CD4-positive, alpha-beta memory T cell (primary cell): ENCODE measurements at regions not wholly inside any gene's neighbourhood (a gene's known extent, or its start where the extent isn't known, plus 50 kb on each side); places are given as distances from the start of the nearest gene placed in this dataset.

ENCODE experiments used
- CTCF ChIA-PET: fragments of 350-600 bp; sonication (Branson Sonifier 250); formaldehyde crosslinking; loops from one replicate; lab custom pipeline; 2021; ENCODE audit warnings: inconsistent platforms; ENCODE audit not compliant: partially characterized antibody; lab: Charles Lee
- POLR2A ChIA-PET: fragments of 350-600 bp; sonication (Branson Sonifier 250); formaldehyde crosslinking; loops from one replicate; lab custom pipeline; 2021; ENCODE audit not compliant: partially characterized antibody; lab: Charles Lee
- DNase-seq, 5 donors: peaks; one replicate each; pipeline versions ENCODE4 v3.0.0 to v3.0.0-alpha.2; 2020 to 2022; ENCODE audit warnings: mixed read lengths in 1 of 5
- H3K27ac ChIP-seq: one replicate; pipeline ENCODE4 v1.7.0; 2013; ENCODE audit warnings: low read depth, low read length
- H3K27me3 ChIP-seq: 2 replicates; pipeline ENCODE4 v1.7.0; 2013; ENCODE audit warnings: mild to moderate bottlenecking, low read length, moderate library complexity; ENCODE audit not compliant: insufficient read depth
- H3K36me3 ChIP-seq: 2 replicates; pipeline ENCODE4 v1.7.0; 2013; ENCODE audit warnings: mild to moderate bottlenecking, low read length, moderate library complexity; ENCODE audit not compliant: insufficient read depth
- H3K4me1 ChIP-seq: 2 replicates; pipeline ENCODE4 v1.7.0; 2013; ENCODE audit warnings: mild to moderate bottlenecking, low read length, moderate library complexity; ENCODE audit not compliant: insufficient read depth
- H3K4me3 ChIP-seq, 2 donors: one replicate each; pipeline ENCODE4 v1.7.0; 2013; ENCODE audit warnings: low read length in 2 of 2, mild to moderate bottlenecking in 1 of 2
- H3K9me3 ChIP-seq, 2 donors: one replicate each; pipeline ENCODE4 v1.7.0; 2013; ENCODE audit warnings: low read length in 2 of 2, control low read depth in 1 of 2; ENCODE audit not compliant: control insufficient read depth in 1 of 2
- H3K27ac Mint-ChIP-seq, 7 donors: one replicate each; pipeline ENCODE4 v1.8.0; 2020 to 2021; ENCODE audit warnings: mixed read lengths in 7 of 7, mild to moderate bottlenecking in 6 of 7, inconsistent platforms in 3 of 7, moderate library complexity in 3 of 7
- H3K27me3 Mint-ChIP-seq, 2 donors: one replicate each; pipeline ENCODE4 v1.8.0; 2020 to 2021; ENCODE audit warnings: mixed read lengths in 2 of 2
- H3K36me3 Mint-ChIP-seq, 2 donors: one replicate each; pipeline ENCODE4 v1.8.0; 2020 to 2021; ENCODE audit warnings: mixed read lengths in 2 of 2, inconsistent platforms in 1 of 2, mild to moderate bottlenecking in 1 of 2
- H3K4me1 Mint-ChIP-seq, 4 donors: one replicate each; pipeline ENCODE4 v1.8.0; 2020 to 2021; ENCODE audit warnings: mixed read lengths in 4 of 4, mild to moderate bottlenecking in 1 of 4
- H3K4me3 Mint-ChIP-seq, 8 donors: one replicate each; pipeline ENCODE4 v1.8.0; 2020 to 2021; ENCODE audit warnings: mixed read lengths in 8 of 8, mild to moderate bottlenecking in 7 of 8, moderate library complexity in 6 of 8, inconsistent platforms in 3 of 8
- H3K9me3 Mint-ChIP-seq, 8 donors: one replicate each; pipeline ENCODE4 v1.8.0; 2020 to 2021; ENCODE audit warnings: mixed read lengths in 8 of 8, mild to moderate bottlenecking in 5 of 8, inconsistent platforms in 3 of 8, moderate library complexity in 1 of 8
- intact Hi-C: fragments of 100-400 bp; cut with micrococcal nuclease; formaldehyde crosslinking; loops from one replicate; pipeline ENCODE4 v1.15.1; 2023

DNA sequence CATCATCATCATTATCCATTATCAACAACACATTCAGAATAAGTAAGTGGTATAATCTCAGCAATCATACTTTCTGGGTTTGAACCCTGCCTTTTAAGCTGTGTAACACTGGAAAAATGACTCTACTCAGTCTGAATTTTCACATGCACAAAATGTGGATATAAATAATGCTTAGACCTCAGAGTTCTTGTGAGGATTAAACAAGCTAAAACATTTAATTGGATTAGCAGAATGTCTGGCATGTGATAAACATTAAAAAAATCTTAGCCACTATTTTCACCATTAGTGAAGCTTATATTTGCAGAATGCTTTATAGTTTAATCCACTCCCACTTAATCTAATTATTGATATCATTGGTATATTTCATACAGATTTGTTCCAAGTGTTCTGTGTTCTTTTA lies 412.3 kb downstream of the RFC3 start:
- Mint-ChIP-seq H3K27me3 (no peaks in the 10 kb centered on the region), H3K9me3 (peaks cover 0 to 23% (median 3%) of the 10 kb centered on the region in 8 donors), H3K27ac (no peak overlapping the region), H3K4me3 (no peak overlapping the region), H3K36me3 (no peaks in the 10 kb centered on the region), H3K4me1 (no peaks in the 10 kb centered on the region)
- ChIA-PET CTCF (no interaction called here), POLR2A (no interaction called here)
- Histone ChIP-seq H3K9me3 (no peaks in the 10 kb centered on the region), H3K27me3 (no peaks in the 10 kb centered on the region), H3K27ac (no peak overlapping the region), H3K4me3 (no peak overlapping the region), H3K4me1 (no peaks in the 10 kb centered on the region), H3K36me3 (no peaks in the 10 kb centered on the region)
- intact Hi-C loops, result no loop called here
- DNase-seq, result no peak

DNA sequence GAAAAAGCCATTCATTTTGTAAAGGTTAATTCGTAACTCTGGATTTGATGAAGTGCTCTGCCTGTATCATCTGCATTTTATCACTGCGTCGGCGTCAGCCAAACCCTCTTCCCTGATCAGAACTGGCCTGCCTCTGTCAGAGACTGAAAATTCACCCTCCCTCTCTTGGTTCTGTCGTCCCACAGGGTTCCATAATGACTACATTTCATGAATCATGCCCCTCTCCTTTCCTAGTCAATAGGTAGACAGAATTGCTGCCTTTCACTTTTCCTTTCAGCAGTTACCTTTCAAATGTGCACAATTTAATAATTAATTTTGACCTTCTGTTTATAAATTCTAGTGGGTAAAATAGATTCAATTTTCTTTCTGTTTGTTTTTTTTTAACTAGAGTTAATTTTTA lies 423.4 kb downstream of the RFC3 start:
- H3K9me3 Mint-ChIP-seq, result peaks cover 2 to 13% (median 8%) of the 10 kb centered on the region in 8 donors
- H3K9me3 ChIP-seq, result no peaks in the 10 kb centered on the region
- no peaks in the 10 kb centered on the region for H3K27me3 Mint-ChIP-seq
- ChIA-PET POLR2A (no interaction called here), CTCF (no interaction called here)
- H3K36me3 Mint-ChIP-seq, result no peaks in the 10 kb centered on the region
- H3K27me3 ChIP-seq, result no peaks in the 10 kb centered on the region
- no peak overlapping the region for H3K4me3 ChIP-seq
- no peak overlapping the region for H3K27ac ChIP-seq
- no peaks in the 10 kb centered on the region for H3K36me3 ChIP-seq
- H3K4me3 Mint-ChIP-seq, result no peak overlapping the region
- no peaks in the 10 kb centered on the region for H3K4me1 Mint-ChIP-seq
- no peaks in the 10 kb centered on the region for H3K4me1 ChIP-seq
- H3K27ac Mint-ChIP-seq, result no peak overlapping the region
- no peak for DNase-seq
- intact Hi-C loops, result no loop called here

DNA sequence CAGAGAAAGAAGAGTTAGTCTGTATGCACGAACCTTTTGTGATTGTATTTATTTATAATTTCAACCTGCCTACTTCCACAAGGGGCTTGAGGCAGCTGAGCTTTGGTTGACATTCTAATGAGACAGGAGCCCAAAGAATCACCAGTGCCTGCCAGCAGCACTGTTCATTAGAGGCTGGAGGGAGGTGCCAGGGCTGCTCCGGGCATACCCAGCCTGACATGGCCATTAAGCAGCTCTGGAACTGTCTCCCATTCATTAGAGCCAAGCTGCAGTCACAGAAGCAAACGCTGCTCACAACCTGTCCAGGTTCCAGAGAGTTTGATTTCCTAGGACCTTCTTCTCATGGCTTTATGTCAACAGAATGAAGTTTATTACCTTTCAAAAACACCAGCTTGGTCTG lies 425.5 kb downstream of the RFC3 start:
- Histone ChIP-seq H3K27me3 (no peaks in the 10 kb centered on the region), H3K27ac (no peak overlapping the region), H3K4me1 (no peaks in the 10 kb centered on the region), H3K9me3 (no peaks in the 10 kb centered on the region), H3K4me3 (no peak overlapping the region), H3K36me3 (no peaks in the 10 kb centered on the region)
- Mint-ChIP-seq H3K36me3 (no peaks in the 10 kb centered on the region), H3K4me3 (no peak overlapping the region), H3K27ac (no peak overlapping the region), H3K27me3 (no peaks in the 10 kb centered on the region), H3K4me1 (no peaks in the 10 kb centered on the region), H3K9me3 (peaks cover 2 to 10% (median 4%) of the 10 kb centered on the region in 8 donors)
- DNase-seq, result no peak
- intact Hi-C loops, result no loop called here
- ChIA-PET CTCF (no interaction called here), POLR2A (no interaction called here)

- Histone ChIP-seq H3K36me3 (no peaks in the 10 kb centered on the region), H3K4me3 (no peak overlapping the region), H3K27ac (no peak overlapping the region), H3K4me1 (no peaks in the 10 kb centered on the region), H3K9me3 (no peaks in the 10 kb centered on the region), H3K27me3 (no peaks in the 10 kb centered on the region)
- H3K9me3 Mint-ChIP-seq, result peaks cover 0 to 9% (median 2%) of the 10 kb centered on the region in 8 donors
- H3K27ac Mint-ChIP-seq, result no peak overlapping the region
- H3K27me3 Mint-ChIP-seq, result no peaks in the 10 kb centered on the region
- ChIA-PET CTCF (no interaction called here), POLR2A (no interaction called here)
- DNase-seq, result no peak
- no peak overlapping the region for H3K4me3 Mint-ChIP-seq
- H3K4me1 Mint-ChIP-seq, result no peaks in the 10 kb centered on the region
- no peaks in the 10 kb centered on the region for H3K36me3 Mint-ChIP-seq
- intact Hi-C loops, result no loop called here
These were observed 428.6 kb downstream of the RFC3 start for GRCh38 chr13:34246511-34246910.

GRCh38 chr13:34247596-34247995 lies 429.6 kb downstream of the RFC3 start:
- intact Hi-C loops, result no loop called here

DNA sequence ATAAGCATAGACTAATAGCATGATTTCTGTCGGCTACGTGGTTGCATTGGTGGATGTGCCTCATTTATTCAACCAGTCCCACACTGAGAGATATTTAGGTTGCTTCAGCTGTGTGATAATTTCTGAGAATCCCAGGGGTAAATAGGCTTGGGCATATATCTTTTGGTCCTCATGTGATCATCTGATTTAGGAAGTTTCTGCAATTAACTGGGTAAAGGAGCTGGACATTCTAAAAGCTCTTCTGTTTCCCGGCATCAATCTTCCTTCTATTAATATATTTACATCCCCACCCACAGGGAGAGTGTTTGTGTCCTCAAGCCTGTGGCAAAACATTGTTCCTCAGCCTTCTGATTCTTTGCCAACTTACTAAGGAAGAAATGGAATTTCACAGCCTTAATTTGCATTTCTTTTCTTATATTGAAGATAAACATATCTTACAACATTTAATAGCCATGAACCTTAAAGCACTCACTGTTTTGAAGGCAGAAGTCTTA lies 431.6 kb downstream of the RFC3 start:
- no peak overlapping the region for H3K4me3 ChIP-seq
- no peaks in the 10 kb centered on the region for H3K4me1 ChIP-seq
- POLR2A ChIA-PET, result no interaction called here
- no peaks in the 10 kb centered on the region for H3K36me3 ChIP-seq
- intact Hi-C loops, result no loop called here
- H3K9me3 Mint-ChIP-seq, result peaks cover 0 to 11% (median 4%) of the 10 kb centered on the region in 8 donors
- H3K9me3 ChIP-seq, result no peaks in the 10 kb centered on the region
- H3K27me3 Mint-ChIP-seq, result no peaks in the 10 kb centered on the region
- H3K36me3 Mint-ChIP-seq, result no peaks in the 10 kb centered on the region
- DNase-seq, result no peak
- no peaks in the 10 kb centered on the region for H3K27me3 ChIP-seq
- CTCF ChIA-PET, result no interaction called here
- no peak overlapping the region for H3K4me3 Mint-ChIP-seq
- H3K4me1 Mint-ChIP-seq, result no peaks in the 10 kb centered on the region
- H3K27ac ChIP-seq, result no peak overlapping the region
- H3K27ac Mint-ChIP-seq, result no peak overlapping the region

More at GRCh38 chr13:34247596-34247995, 429.6 kb downstream of the RFC3 start:
- H3K27me3 ChIP-seq, result no peaks in the 10 kb centered on the region
- no peak overlapping the region for H3K4me3 ChIP-seq
- Mint-ChIP-seq H3K36me3 (no peaks in the 10 kb centered on the region), H3K4me3 (no peak overlapping the region), H3K27me3 (no peaks in the 10 kb centered on the region), H3K4me1 (no peaks in the 10 kb centered on the region), H3K9me3 (peaks cover 0 to 9% (median 2%) of the 10 kb centered on the region in 8 donors), H3K27ac (no peak overlapping the region)
- H3K36me3 ChIP-seq, result no peaks in the 10 kb centered on the region
- no peak for DNase-seq
- no peaks in the 10 kb centered on the region for H3K4me1 ChIP-seq
- ChIA-PET POLR2A (no interaction called here), CTCF (no interaction called here)
- no peak overlapping the region for H3K27ac ChIP-seq
- no peaks in the 10 kb centered on the region for H3K9me3 ChIP-seq

DNA sequence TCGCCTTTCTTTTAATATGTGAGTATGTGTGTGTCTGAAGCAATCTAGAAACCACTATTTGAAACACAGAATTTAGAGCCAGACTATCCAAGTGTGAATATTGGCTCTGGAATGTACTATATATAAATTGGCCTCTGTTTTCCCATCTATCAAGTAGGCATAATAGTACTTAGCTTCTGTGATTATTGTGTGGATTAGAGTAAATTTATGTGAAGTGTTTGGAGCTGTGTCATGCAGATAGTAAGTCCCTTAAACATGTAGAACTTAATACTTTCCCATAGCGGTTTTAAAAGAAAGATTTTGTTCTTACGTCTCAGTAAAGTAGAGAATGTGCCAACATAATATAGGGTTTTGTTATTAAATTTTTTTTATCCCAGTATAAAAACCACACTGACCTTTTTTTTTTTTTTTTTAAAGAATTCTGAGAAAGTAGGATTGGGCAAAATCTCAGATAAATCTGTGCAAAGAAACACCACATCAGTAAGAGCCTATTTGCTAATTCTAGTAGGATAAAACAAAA lies 432.3 kb downstream of the RFC3 start:
- Mint-ChIP-seq H3K9me3 (peaks cover 0 to 10% (median 3%) of the 10 kb centered on the region in 8 donors), H3K27me3 (no peaks in the 10 kb centered on the region), H3K4me1 (no peaks in the 10 kb centered on the region), H3K27ac (no peak overlapping the region), H3K4me3 (no peak overlapping the region), H3K36me3 (no peaks in the 10 kb centered on the region)
- no peak for DNase-seq
- Histone ChIP-seq H3K27me3 (no peaks in the 10 kb centered on the region), H3K4me3 (no peak overlapping the region), H3K36me3 (no peaks in the 10 kb centered on the region), H3K27ac (no peak overlapping the region), H3K4me1 (no peaks in the 10 kb centered on the region), H3K9me3 (no peaks in the 10 kb centered on the region)
- ChIA-PET CTCF (no interaction called here), POLR2A (no interaction called here)
- intact Hi-C loops, result no loop called here

GRCh38 chr13:34254366-34254765 lies 436.4 kb downstream of the RFC3 start:
- H3K27ac ChIP-seq, result no peak overlapping the region
- no peaks in the 10 kb centered on the region for H3K27me3 ChIP-seq
- Mint-ChIP-seq H3K4me3 (no peak overlapping the region), H3K27ac (no peak overlapping the region), H3K9me3 (peaks cover 5 to 12% (median 7%) of the 10 kb centered on the region in 8 donors), H3K36me3 (no peaks in the 10 kb centered on the region), H3K4me1 (no peaks in the 10 kb centered on the region), H3K27me3 (no peaks in the 10 kb centered on the region)
- intact Hi-C loops, result no loop called here
- no peak overlapping the region for H3K4me3 ChIP-seq
- no peaks in the 10 kb centered on the region for H3K4me1 ChIP-seq
- POLR2A ChIA-PET, result no interaction called here
- CTCF ChIA-PET, result no interaction called here
- no peaks in the 10 kb centered on the region for H3K9me3 ChIP-seq
- H3K36me3 ChIP-seq, result no peaks in the 10 kb centered on the region
- no peak for DNase-seq
